ENCODE measurements at regions not wholly inside any gene's neighbourhood (a gene's known extent, or its start where the extent isn't known, plus 50 kb on each side); places are given as distances from the start of the nearest gene placed in this dataset.

- Mint-ChIP-seq H3K9me3 (no peaks in the 10 kb centered on the region), H3K27ac (no peak overlapping the region), H3K36me3 (no peaks in the 10 kb centered on the region), H3K27me3 (ENCODE audit: low read depth) (no peaks in the 10 kb centered on the region), H3K4me1 (peaks cover 4% of the 10 kb centered on the region), H3K4me3 (no peak overlapping the region)
- DNase-seq (ENCODE audit: low spot score in 2 of 2, unreplicated experiment in 2 of 2) = no peak
- TF ChIP-seq, protein P1, sequence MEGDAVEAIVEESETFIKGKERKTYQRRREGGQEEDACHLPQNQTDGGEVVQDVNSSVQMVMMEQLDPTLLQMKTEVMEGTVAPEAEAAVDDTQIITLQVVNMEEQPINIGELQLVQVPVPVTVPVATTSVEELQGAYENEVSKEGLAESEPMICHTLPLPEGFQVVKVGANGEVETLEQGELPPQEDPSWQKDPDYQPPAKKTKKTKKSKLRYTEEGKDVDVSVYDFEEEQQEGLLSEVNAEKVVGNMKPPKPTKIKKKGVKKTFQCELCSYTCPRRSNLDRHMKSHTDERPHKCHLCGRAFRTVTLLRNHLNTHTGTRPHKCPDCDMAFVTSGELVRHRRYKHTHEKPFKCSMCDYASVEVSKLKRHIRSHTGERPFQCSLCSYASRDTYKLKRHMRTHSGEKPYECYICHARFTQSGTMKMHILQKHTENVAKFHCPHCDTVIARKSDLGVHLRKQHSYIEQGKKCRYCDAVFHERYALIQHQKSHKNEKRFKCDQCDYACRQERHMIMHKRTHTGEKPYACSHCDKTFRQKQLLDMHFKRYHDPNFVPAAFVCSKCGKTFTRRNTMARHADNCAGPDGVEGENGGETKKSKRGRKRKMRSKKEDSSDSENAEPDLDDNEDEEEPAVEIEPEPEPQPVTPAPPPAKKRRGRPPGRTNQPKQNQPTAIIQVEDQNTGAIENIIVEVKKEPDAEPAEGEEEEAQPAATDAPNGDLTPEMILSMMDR (IDR thresholded peaks at IDR 0.05; ENCODE audit: unreplicated experiment) = no peak
These were observed 466.1 kb downstream of the C4orf33 start for GRCh38 chr4:129561886-129562671.

- TF ChIP-seq, protein P1 (IDR thresholded peaks at IDR 0.05; ENCODE audit: unreplicated experiment) = no peak
- Mint-ChIP-seq H3K4me1 (peaks cover 6% of the 10 kb centered on the region), H3K27me3 (ENCODE audit: low read depth) (no peaks in the 10 kb centered on the region), H3K9me3 (no peaks in the 10 kb centered on the region), H3K27ac (no peak overlapping the region), H3K36me3 (no peaks in the 10 kb centered on the region), H3K4me3 (no peak overlapping the region)
- no peak for DNase-seq (ENCODE audit: low spot score in 2 of 2, unreplicated experiment in 2 of 2)
These were observed 469.3 kb downstream of the C4orf33 start for GRCh38 chr4:129565214-129565613.

GRCh38 chr4:129570326-129570725 lies 474.4 kb downstream of the C4orf33 start:
- no peak for DNase-seq (ENCODE audit: low spot score in 2 of 2, unreplicated experiment in 2 of 2)
- Mint-ChIP-seq H3K36me3 (no peaks in the 10 kb centered on the region), H3K27me3 (ENCODE audit: low read depth) (no peaks in the 10 kb centered on the region)

DNA sequence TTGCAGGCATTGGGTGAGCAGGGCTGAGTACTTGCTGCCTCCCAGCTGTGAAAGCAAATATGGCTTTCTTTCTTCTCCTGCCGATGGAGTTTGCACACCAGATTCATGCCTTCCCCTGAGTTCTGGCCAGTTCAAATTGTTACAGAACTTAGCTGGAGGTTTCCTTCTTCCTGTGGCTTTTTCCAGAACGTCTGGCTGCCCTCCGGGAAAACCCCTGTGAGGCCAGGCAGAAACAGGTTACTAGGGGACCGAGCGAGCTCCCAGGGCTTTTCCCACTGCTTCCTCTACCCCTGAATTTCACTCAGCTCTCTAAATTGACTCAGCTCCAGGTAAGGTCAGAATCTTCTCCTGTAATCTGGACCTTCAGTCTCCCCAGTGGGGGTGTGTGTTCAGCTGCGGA lies 482.4 kb downstream of the C4orf33 start:
- H3K4me1 Mint-ChIP-seq = no peaks in the 10 kb centered on the region
- H3K27ac Mint-ChIP-seq = no peak overlapping the region
- no peaks in the 10 kb centered on the region for H3K36me3 Mint-ChIP-seq
- no peak for DNase-seq (ENCODE audit: low spot score in 2 of 2, unreplicated experiment in 2 of 2)
- H3K4me3 Mint-ChIP-seq = no peak overlapping the region
- peaks cover 11% of the 10 kb centered on the region for H3K9me3 Mint-ChIP-seq
- no peaks in the 10 kb centered on the region for H3K27me3 Mint-ChIP-seq (ENCODE audit: low read depth)
- TF ChIP-seq, protein P1 (IDR thresholded peaks at IDR 0.05; ENCODE audit: unreplicated experiment) = no peak

More at GRCh38 chr4:129570326-129570725, 474.4 kb downstream of the C4orf33 start:
- Mint-ChIP-seq H3K4me1 (peaks cover 6% of the 10 kb centered on the region), H3K27ac (no peak overlapping the region), H3K9me3 (peaks cover 15% of the 10 kb centered on the region), H3K4me3 (no peak overlapping the region)
- TF ChIP-seq, protein P1 (IDR thresholded peaks at IDR 0.05; ENCODE audit: unreplicated experiment) = no peak

DNA sequence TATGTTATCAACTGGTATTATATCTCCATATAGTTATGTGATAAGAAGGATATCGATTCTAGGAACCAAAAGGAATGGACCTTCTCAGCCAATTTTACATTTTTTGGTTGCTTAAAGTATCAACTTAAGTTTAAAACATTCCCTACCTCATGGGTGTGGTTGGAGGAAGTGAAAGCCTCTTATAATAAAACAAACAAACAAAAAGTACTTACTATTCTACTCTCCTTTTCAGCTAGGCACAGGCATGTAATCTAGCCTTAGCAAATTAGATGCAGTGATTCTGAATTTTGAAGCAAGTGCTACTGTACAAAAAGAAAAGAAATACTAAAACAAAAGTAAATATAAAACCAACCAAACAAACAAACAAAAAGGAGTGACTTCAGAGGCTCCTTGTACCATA lies 485.4 kb downstream of the C4orf33 start:
- Mint-ChIP-seq H3K4me1 (no peaks in the 10 kb centered on the region), H3K9me3 (peaks cover 16% of the 10 kb centered on the region), H3K27ac (no peak overlapping the region), H3K4me3 (no peak overlapping the region), H3K27me3 (ENCODE audit: low read depth) (no peaks in the 10 kb centered on the region), H3K36me3 (no peaks in the 10 kb centered on the region)
- no peak for DNase-seq (ENCODE audit: low spot score in 2 of 2, unreplicated experiment in 2 of 2)
- TF ChIP-seq, protein P1 (IDR thresholded peaks at IDR 0.05; ENCODE audit: unreplicated experiment) = no peak
